ENCODE measurements at regions not wholly inside any gene's neighbourhood (a gene's known extent, or its start where the extent isn't known, plus 50 kb on each side); places are given as distances from the start of the nearest gene placed in this dataset.
"Not testable (repeated sequence)": the region's sequence is repeated elsewhere in the genome, so short reads cannot be mapped to it uniquely, and the experiment has no call there.

DNA sequence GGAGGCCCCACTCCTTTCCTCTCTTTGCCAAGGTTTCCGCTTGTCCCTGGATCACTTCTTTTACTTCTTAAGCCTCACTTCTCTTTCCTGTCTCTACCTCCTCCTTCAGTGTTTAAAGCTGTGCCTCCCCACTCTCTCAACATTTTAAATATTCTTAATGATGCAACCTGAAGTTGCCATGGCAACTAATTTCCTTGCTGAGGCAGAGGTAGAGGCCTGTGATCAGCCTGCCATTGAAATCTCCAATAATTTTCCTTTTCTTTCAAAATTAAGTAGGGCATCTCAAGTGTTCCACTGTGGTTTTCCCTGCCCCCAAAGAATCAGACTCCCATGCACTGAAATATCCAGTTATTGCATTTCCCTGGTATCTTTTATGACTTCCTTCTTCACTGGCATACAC is 108.6 kb upstream of the VRK1 start:
- no peak for DNase-seq

DNA sequence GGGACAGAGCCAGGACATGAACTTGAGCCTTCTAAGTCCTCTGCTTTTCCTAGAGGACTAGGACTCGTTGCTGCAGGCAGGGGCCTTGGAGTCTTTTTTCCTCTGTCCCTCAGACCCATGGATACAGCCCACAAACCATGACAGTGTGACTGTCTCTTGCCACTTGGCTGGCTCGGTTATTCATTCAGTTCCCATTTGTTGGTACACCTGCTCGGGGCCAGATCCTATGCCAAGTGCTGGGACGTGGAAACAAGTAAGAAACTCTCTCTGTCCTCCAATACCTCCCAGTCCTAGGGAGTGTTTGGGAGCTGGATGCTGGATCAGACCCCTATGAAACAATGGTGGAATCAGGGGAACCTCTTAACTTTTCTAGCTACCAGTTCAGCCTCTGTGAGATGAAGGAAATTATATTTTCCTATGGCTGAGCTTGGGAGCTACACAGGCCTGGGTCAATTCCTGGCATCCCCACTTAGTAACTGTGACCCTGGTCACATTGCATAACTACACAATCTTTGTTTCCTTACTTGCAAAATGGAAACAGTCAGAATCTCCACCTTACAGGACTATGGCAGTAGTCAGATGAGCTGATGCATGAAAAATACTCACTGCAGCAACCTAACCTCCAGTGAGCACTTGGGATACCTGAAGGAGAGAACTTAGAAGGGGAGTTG is 106.3 kb upstream of the VRK1 start:
- DNase-seq = no peak

DNA sequence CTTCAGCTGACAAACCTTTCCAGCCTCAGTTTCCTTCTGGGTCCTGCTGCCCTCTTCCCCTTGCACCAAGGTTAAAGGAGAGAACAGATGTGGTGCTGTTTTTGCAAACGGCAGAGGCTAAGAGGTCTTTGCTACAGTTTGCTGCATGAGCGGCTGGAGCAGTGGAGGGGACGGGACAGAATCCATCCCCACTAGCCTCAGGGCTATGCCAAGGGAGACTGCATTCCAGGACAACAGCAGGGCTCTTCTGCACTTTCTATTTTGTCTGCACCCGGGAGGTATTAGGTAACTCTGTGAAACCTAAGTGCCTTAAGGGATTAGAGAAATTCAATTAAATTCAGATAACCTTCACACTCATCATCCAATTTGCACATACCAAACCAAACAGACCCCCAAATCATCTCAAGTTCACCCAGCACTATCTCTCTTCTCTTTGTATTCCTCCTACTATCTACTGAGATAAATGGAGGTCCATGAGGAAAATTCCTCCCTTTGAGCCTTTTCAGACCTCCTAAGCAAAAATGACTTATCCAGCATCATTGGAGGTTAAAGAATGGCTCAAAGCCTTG is 103.8 kb upstream of the VRK1 start:
- no peak for DNase-seq

DNA sequence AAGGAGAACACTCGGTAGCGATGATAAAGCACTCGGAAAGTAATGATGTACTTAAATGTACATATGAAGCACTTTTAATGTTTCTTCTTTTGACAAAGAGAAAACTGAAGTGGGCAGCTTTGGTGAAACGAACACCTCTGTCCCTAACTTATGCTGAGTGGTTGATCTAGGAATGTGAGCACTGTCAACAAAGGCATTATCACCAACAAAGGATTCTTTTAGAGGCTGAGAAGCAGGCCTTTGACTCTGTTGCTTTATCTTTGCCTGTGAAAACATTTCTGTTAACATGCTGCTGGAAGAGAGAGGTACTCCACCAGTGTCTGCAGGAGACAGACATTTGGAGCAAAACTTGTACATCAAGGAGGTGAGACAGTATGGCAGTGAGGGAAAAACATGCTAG is 103.2 kb upstream of the VRK1 start:
- DNase-seq = no peak

DNA sequence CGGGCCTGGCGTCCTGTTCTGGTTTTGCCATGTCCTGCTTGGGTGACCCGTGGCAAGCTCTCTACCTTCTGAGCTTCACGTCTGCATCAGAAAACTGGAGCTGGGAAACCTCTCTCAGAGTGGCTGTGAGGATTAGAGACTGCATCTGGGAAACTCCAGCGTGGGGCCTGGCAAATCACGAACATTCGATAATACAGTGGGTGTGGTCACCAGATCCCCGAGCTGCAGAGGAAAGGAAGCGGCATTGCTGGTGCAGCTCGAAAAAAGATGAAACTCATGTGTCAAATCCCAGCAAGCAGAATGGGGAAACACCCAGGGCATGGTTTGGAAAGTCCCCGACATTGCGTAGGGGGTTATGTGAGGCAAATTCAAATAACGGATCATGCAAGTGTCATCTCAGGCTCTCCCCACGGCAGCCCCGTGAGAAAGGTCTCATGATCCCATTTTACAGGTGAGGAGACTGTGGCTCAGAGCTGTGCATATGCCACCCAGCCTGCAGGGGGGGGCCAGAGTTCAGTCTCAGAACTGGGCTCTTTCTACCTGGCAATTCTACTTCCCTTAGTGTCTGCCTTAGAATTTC is 98.1 kb upstream of the VRK1 start:
- no peak for DNase-seq

DNA sequence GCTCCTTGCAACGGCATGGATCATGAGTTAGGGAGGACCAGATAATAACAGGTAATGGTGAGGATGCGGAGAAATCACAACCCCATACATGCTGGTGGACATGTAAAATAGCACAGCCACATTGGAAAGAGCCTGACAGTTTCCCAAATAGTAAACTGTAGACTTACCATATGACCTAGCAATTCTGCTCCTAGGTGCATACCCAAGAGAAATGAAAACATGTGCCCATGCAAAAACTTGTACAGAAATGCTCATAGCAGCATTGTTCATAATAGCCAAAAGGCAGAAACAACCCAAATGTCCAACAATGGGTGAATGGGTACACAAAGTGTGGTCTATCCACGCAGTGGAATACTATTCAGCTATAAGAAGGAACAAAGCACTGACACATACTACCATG is 97.5 kb upstream of the VRK1 start:
- no peak for DNase-seq

DNA sequence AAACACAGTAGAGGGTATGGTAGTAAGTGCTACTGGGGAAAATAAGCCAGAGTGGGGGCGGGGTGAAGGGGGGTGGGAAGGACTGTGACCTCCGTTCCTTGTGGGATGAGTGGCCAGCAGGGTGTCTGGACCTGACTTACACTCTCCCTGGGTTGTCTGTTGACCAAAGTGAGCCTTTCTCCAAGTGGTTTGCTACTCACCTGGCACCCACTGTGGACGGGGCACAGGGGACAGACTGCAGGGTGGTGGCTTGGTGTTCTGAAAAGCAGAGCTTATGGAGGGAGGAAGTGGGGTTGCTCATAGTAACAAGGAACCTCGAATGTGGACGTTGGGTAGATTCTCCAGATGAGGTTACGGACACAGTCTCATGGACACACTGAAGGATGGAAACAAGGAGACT is 94.4 kb upstream of the VRK1 start:
- DNase-seq = no peak

DNA sequence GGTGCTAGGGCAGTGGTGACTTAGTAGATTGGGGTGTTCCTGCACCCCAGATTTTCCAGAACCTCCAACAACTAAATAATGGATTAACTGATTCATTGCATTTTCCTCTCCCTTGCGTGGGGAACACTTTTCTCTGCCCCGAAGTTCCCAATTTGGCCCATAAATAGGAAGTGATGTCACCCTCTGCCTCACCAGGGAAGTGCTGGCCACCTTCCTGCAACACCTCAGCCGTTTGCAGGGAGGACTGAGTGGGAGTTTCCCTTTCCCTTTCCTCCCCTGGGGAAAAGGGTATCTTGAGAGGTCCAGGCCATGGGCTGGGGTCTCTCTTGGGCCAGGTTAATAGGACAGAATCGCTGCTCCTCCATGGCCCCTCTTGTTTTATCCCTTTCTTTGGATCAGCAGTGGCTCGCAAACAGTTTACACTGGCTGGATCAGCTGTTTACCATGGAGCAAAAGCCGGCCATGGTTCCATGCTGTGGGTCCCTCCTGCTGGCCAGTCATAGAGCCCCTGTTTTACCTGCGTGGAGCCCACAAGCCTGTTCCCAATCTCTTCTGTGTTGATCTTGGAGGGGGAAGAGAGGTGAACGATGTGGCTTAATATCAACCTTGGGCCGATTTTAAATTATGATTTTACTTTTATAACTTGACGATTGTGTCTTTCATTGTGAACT is 91.6 kb upstream of the VRK1 start:
- DNase-seq = no peak

DNA sequence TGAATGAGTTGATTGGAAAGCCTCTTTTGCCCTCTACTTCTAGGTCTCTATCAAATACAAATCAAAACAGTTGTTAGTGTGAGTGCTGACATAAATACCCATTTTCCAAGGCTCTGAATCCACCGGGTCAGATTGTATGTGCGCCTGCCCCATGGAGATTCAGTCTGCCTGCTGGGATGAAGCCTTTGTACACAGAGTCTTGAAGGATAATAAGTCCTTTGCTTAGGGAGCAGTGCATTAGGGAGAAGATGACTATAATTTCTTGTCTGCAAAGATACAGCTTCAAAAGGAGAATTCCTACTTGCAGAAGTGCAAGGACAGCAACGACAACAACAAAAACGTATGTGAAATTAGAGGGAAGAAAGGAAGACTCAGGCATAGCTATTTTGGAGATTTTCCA is 90.3 kb upstream of the VRK1 start:
- DNase-seq = no peak

DNA sequence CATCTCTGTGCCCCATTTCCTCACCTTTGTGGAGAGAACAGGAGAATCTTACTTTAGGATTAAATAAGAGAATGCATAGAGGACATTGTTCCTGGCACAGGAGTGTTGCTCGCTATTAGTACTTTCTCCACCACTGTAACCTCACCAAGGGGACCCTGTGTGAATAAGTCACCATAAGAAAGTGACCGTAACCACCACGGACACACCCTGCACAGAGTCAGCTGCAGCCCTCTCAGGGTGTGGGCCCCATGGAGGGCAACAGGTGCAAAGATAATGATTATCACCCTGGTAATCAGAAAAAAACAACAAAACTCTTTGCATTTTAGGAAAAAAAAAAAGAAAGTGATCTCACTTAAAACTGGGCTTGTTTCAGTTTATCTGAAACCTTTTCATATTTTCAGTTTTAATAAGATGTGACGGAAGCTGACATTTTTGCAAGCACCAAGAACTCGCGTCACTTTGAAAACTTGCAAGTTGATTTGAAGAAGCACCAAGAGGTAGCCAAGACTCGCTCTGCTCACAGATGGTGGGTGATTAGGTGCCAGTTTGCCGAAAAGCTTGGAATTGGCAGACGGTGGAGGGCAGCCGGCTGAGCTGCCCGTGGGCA is 87.0 kb upstream of the VRK1 start:
- DNase-seq = no peak

DNA sequence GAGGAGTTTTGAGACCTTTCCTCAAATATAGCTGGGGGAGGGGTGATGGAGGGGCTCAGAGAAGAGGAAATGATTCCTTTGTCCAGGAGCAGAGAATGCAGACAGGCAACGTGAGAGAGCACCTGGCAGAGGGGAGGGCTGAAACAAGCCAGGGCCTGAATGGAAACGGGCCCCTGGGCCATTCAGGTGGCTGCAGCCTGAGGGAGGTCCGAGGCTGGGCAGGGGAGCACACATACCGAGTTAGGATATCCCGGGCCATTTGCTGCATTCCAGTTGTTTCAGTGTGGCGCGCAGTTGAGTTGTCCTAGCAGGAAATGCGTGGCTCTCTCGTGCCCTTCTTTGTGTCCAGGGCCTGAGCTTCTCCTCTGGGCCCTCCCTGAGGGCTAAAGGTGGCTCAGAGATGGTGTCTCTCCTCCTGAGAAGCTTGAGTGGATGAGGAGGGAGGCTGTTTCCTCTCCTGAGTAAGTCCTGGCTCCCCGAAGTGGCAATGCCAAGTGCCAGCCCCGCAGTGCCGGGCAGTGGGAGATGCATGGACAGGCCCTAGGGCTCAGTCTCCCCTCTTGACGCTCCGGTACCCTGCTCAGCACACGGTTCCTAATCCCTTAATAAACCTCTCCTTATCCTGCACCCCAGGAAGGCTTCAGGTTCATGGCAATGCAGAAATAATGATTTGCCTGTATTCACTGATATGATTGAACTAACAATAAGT is 85.5 kb upstream of the VRK1 start:
- no peak for DNase-seq

DNA sequence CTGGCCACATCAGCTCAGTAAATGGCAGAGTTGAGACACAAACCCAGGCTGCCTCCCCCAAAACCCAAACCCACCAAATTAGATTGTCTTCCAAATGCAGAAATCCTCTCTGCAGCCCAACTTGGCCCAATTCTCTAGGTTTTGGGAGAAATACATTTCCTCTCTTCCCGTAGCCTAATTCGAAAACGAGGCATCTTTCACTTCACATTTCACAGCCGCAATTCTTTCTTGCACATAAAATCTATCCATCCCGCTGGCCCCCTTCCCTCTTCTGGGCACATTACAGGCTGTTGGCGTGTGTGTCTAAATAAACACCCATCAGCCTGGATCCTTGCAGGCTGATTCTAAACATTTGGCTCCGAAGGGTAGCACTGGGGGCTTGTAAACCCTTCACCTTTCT is 83.8 kb upstream of the VRK1 start:
- no peak for DNase-seq

DNA sequence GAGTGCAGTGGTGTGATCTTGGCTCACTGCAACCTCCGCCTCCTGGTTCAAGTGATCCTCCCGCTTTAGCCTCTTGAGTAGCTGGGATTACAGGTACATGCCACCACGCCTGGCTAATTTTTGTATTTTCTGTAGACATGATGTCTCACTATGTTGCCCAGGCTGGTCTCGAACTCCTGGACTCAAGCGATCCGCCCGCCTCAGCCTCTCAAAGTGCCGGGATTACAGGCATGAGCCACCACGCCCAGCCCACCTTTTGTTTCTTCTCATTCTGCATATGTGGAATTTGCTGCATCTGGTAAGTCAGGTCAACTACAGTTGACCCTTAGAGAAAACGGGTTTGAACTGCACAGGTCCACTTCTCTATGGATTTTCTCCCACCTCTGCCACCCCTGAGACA is 82.6 kb upstream of the VRK1 start:
- not testable (repeated sequence) for DNase-seq

DNA sequence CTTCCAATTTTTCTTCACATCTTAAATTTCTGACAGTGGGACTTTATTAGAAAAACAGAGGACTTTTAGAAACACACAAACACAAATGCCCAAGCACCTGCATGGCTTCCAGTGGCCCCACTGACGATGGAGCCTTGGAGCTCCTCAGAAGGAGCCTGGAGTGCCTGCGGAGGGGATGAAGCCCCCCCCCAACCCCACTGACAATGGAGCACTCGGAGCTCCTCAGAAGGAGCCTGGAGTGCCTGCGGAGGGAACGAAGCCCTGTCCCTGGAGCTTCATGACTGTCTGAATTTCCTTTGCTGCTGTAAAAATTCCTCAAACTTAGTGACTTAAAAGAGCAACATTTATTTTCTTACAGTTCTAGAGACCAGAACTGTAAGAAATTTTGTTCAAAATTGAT is 80.1 kb upstream of the VRK1 start:
- DNase-seq = no peak

DNA sequence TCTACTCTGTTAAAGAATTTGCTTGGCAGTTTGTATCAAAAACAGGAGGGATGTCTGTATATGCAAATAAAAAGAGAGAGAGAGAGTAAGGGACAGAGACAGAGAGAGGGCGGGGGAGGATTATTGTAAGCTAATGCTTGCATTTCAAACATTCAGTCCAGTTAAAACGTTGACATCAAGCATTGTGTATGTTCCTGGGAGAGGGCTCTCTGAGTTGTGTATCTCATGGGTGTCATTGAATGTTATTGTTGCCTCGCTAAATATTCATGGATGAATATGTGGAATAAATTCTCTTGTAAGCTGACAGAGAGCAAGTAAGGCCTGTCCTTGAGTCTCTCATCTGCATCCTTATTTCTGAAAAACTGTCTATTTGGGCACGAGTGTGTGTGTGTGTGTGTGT is 78.8 kb upstream of the VRK1 start:
- DNase-seq = no peak

DNA sequence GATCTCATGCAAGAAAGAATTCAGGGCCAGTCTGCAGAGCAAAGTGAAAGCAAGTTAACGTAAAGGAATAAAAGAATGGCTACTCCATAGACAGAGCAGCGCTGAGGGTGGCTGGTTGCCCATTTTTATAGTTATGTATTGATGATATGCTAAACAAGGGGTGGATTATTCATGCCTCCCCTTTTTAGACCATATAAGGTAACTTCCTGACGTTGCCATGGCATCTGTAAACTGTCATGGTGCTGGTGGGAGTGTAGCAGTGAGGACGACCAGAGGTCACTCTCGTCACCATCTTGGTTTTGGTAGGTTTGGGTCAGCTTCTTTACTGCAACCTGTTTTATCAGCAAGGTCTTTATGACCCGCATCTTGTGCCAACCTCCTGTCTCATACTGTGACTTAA is 76.5 kb upstream of the VRK1 start:
- not testable (repeated sequence) for DNase-seq

DNA sequence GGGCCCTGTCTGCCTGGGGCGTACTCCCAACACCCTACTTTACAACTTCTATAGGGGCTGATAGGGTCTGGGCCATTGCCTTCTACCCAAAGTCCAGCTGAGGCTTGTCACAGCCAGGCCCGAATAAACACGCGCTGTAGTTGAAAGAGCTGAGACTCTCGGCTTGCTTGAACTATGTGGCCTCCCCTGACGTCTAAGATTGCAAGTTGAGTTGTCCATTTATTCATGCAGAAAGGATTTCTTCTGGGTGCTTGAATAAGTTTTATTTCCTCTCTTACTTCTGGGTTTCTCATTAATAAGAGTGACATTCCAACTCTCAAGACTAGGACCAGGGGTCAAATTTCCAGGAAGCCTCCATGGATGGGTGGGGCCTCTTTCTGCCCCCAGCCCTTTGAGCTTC is 74.4 kb upstream of the VRK1 start:
- no peak for DNase-seq

DNA sequence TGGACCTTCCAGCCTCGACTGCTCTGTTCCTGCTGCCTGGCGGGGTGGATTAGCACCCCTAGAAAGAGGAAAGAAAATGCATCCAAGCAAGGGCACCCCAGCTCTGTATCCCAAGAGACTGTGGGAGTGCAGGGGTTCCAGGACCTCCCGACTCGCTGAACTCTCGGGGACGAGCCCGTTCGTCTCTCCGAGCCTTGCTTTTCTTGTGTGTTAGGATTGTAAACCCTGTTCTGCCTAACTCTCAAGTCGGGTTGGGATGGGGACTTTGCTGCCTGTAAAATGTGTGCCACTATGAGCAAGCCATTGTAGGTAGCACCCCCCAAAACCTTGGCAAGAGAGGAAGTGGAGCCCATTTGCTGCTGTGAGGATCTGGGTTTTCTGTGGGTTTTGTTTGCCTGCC is 73.2 kb upstream of the VRK1 start:
- DNase-seq = no peak

DNA sequence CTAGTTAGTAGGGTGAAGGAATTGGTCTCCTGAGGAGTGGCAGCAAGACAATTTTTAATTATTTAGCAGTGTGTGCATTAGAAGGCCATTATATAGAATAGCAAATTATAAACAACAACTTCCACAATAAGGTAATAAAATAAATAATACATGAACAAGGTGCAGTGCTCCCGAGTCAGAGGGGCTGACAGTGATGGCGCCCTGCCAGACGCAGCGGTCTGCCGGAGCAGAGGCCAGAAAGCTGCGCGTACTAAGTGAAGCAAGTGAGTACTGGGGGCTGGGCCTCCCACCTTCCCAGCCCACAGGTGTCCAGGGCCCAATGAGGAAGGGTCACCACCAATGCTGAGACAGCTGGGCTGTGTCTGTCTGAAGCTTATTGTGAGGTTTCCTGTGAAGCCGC is 72.0 kb upstream of the VRK1 start:
- no peak for DNase-seq

DNA sequence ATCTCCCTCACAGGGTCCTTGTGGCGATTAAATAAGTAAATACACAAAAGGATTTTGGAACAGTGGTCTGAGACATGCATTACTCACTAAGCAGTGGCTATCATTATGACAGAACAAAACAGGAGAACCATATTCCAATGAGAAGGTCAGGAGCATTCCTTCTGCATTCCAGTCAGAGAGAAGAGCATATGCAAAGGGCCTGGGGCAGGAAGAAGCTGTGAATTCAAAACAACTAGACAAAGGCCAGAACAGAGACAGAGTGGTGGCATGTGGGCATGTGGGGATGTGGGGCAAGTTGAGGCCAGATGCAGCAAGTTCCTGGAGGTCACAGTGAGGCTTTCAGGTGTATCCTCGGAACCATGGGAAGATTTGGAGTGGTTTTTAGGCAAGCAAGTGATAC is 70.1 kb upstream of the VRK1 start:
- no peak for DNase-seq

DNA sequence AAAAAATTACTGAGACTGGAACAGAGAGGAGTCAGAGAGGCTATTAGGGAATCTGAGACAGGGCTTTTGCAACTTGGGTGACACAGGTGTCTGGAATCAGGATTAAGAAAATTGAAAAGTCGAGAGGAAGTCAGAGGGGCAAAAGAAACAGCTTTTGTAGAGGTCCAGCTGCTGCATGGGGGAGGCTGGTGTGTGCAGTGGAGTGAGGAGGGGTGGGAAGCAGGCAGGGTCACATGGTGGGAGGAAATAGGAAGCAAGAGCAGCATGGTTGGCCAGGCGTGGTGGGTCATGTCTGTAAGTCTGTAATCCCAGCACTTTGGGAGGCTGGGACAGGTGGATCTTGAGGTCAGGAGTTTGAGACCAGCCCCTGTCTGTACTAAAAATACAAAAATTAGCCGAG is 69.7 kb upstream of the VRK1 start:
- DNase-seq = no peak

DNA sequence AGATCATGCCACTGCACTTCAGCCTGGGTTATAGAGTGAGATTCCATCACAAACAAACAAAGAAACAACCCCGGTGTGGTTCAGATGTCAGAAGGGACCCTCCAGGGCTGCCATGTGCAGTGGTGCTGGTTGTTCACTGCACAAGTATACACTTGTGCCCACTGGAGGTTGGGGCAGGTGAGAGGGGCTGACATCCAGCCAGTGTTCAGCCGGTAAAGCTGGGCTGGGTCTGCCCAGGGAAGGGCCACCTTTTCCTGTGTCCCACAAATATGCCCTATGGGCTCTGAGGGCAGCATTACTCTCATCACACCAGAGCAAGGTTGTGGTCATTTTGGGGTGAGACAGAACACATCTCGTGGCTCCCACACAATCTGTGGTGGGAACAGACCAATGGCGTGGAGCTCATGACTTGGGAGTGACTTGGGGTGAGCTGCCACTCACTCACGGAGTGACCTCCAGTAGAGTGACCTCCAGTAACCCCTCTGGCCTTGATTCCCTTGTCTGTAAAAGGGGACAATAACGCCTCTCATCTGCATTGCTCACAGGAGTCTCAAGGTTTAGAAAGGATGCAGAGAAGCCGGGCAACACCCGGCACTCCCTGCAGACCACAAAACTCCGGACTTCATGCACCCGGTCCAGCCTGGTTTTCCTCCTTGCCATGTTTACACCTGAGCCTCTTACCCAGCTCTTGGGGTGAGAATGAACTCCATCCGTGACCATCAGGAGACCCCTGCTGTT is 69.0 kb upstream of the VRK1 start:
- no peak for DNase-seq

Data from fibroblast of skin of back (primary cell).